ENCODE measurements at regions not wholly inside any gene's neighbourhood (a gene's known extent, or its start where the extent isn't known, plus 50 kb on each side); places are given as distances from the start of the nearest gene placed in this dataset.

GRCh38 chr3:27554706-27555105 is 70.5 kb upstream of the SLC4A7 start:
- intact Hi-C loops (cut with micrococcal nuclease) (no loop called here), dilution Hi-C loops (cut with MboI; ENCODE audit: extremely low pct_ligation_motif_present, low sequenced_read_pairs) (no loop called here)
- H3K36me3 ChIP-seq (ENCODE audit: control insufficient read depth in 2 of 2, extremely low read depth in 1 of 2, insufficient read depth in 2 of 2, low read length in 2 of 2), result no peaks in the 10 kb centered on the region
- no peak overlapping the region for H3K27ac ChIP-seq (ENCODE audit: insufficient read depth, low read depth, low read length)
- FAIRE-seq, result no peak
- H3K79me2 ChIP-seq (ENCODE audit: control insufficient read depth, insufficient read depth, low read length), result no peaks in the 10 kb centered on the region
- H4K20me1 ChIP-seq (replicated peaks; ENCODE audit: control insufficient read depth, extremely low read depth, insufficient read depth, low read length), result no peaks in the 10 kb centered on the region
- H3K4me1 ChIP-seq (ENCODE audit: control insufficient read depth, extremely low read depth, insufficient read depth, low read length), result peaks cover 15% of the 10 kb centered on the region
- no peaks in the 10 kb centered on the region for H3K9me3 ChIP-seq (replicated peaks; ENCODE audit: control insufficient read depth, insufficient read depth, low read length)
- no peak for DNase-seq (ENCODE audit: low read depth, low spot score)
- H3K9ac ChIP-seq (replicated peaks; ENCODE audit: extremely low read depth, insufficient read depth, low read length), result no peak overlapping the region
- H2AFZ ChIP-seq (ENCODE audit: low read depth, low read length), result no peak overlapping the region
- no peak overlapping the region for H3K4me3 ChIP-seq (replicated peaks in 1 of 3; ENCODE audit: insufficient read depth in 1 of 3, low read depth in 1 of 3, low read length in 3 of 3)
- H3K27me3 ChIP-seq (ENCODE audit: control insufficient read depth in 2 of 2, insufficient read depth in 2 of 2, low read length in 2 of 2), result peaks cover 0 to 1% of the 10 kb centered on the region in 2 experiments
- BruUV-seq (replicated peaks), result no TSS peak
- no peaks in the 10 kb centered on the region for H3K9me1 ChIP-seq (replicated peaks; ENCODE audit: control insufficient read depth, extremely low read depth, insufficient read depth, low read length)
- TF ChIP-seq POLR2AphosphoS5 (IDR thresholded peaks at IDR 0.05; ENCODE audit: insufficient read depth, low read depth, low read length), result no peak
- TF ChIP-seq MYC (IDR thresholded peaks at IDR 0.05; ENCODE audit: low read depth, low read length), result no peak
- TF ChIP-seq CTCF (IDR thresholded peaks at IDR 0.05; ENCODE audit: extremely low read depth in 1 of 2, insufficient read depth in 1 of 2, low read depth in 1 of 2, low read length in 2 of 2), result no peak
- POLR2A ChIA-PET, result no interaction called here
- H3K4me2 ChIP-seq (ENCODE audit: insufficient read depth, low read length), result no peak overlapping the region
- CTCF ChIA-PET, result interaction anchor here (1.0 kb wide), 1 partner anchor 36 kb away, joined by 3 read pairs; no protein-coding TSS in a partner anchor

- ChIA-PET CTCF (no interaction called here), POLR2A (no interaction called here)
- TF ChIP-seq POLR2A (IDR thresholded peaks at IDR 0.05; ENCODE audit: low read depth, low read length) (no peak), MAX (IDR thresholded peaks at IDR 0.05; ENCODE audit: insufficient read depth, insufficient read length) (no peak), FOS (IDR thresholded peaks at IDR 0.05; ENCODE audit: borderline replicate concordance, insufficient read depth, low read length) (no peak), POLR2AphosphoS5 (IDR thresholded peaks at IDR 0.05; ENCODE audit: insufficient read depth, low read depth, low read length) (no peak), GATA2 (IDR thresholded peaks at IDR 0.05; ENCODE audit: insufficient read depth, insufficient read length, low read depth, low read length) (no peak), EZH2 (IDR thresholded peaks at IDR 0.05; ENCODE audit: borderline replicate concordance, low read depth, low read length, severe bottlenecking) (no peak), MYC (IDR thresholded peaks at IDR 0.05; ENCODE audit: low read depth, low read length) (no peak), CTCF (IDR thresholded peaks at IDR 0.05; ENCODE audit: extremely low read depth in 1 of 2, insufficient read depth in 1 of 2, low read depth in 1 of 2, low read length in 2 of 2) (no peak), JUN (IDR thresholded peaks at IDR 0.05; ENCODE audit: borderline replicate concordance, insufficient read depth, insufficient read length, low read depth) (no peak)
- Histone ChIP-seq H3K36me3 (ENCODE audit: control insufficient read depth in 2 of 2, extremely low read depth in 1 of 2, insufficient read depth in 2 of 2, low read length in 2 of 2) (no peaks in the 10 kb centered on the region), H3K4me2 (ENCODE audit: insufficient read depth, low read length) (no peak overlapping the region), H3K9me1 (replicated peaks; ENCODE audit: control insufficient read depth, extremely low read depth, insufficient read depth, low read length) (no peaks in the 10 kb centered on the region), H3K27me3 (ENCODE audit: control insufficient read depth in 2 of 2, insufficient read depth in 2 of 2, low read length in 2 of 2) (peaks cover 0 to 1% of the 10 kb centered on the region in 2 experiments), H3K4me1 (ENCODE audit: control insufficient read depth, extremely low read depth, insufficient read depth, low read length) (peaks cover 8% of the 10 kb centered on the region), H3K9ac (replicated peaks; ENCODE audit: extremely low read depth, insufficient read depth, low read length) (no peak overlapping the region), H4K20me1 (replicated peaks; ENCODE audit: control insufficient read depth, extremely low read depth, insufficient read depth, low read length) (no peaks in the 10 kb centered on the region), H3K79me2 (ENCODE audit: control insufficient read depth, insufficient read depth, low read length) (no peaks in the 10 kb centered on the region), H2AFZ (ENCODE audit: low read depth, low read length) (peak overlapping the region; percentile 23), H3K27ac (ENCODE audit: insufficient read depth, low read depth, low read length) (no peak overlapping the region), H3K4me3 (replicated peaks in 1 of 3; ENCODE audit: insufficient read depth in 1 of 3, low read depth in 1 of 3, low read length in 3 of 3) (no peak overlapping the region), H3K9me3 (replicated peaks; ENCODE audit: control insufficient read depth, insufficient read depth, low read length) (no peaks in the 10 kb centered on the region)
- dilution Hi-C loops (cut with MboI; ENCODE audit: extremely low pct_ligation_motif_present, low sequenced_read_pairs) (no loop called here), intact Hi-C loops (cut with micrococcal nuclease) (no loop called here)
- DNase-seq (ENCODE audit: low read depth, low spot score) (peak; percentile 35), FAIRE-seq (no peak)
- BruUV-seq (replicated peaks), result no TSS peak
Observed at GRCh38 chr3:27553886-27554540, 69.8 kb upstream of the SLC4A7 start.

Measured in endothelial cell of umbilical vein (primary cell).